CD14-positive monocyte (primary cell): ENCODE measurements at regions not wholly inside any gene's neighbourhood (a gene's known extent, or its start where the extent isn't known, plus 50 kb on each side); places are given as distances from the start of the nearest gene placed in this dataset.

ENCODE experiments used
- DNase-seq, 3 donors: peaks; one replicate each; pipeline ENCODE4 v3.0.0-alpha.2; 2011 to 2022
- H2AFZ ChIP-seq: 2 replicates; pipeline ENCODE4 v1.6.0; 2012; ENCODE audit warnings: mild to moderate bottlenecking, low read depth, low read length, inconsistent platforms; ENCODE audit not compliant: insufficient read depth, poor library complexity, severe bottlenecking
- H3K27ac ChIP-seq, 2 donors: 1 replicate in 1 of 2; 2 replicates in 1 of 2; pipeline ENCODE4 v1.5.1; 2012 to 2013; ENCODE audit warnings: low read length in 2 of 2, control low read depth in 1 of 2, inconsistent platforms in 1 of 2, low read depth in 1 of 2, mild to moderate bottlenecking in 1 of 2
- H3K27me3 ChIP-seq, 2 donors: one replicate each; pipeline versions ENCODE4 v1.6.0 to v1.6.1; 2011 to 2013; ENCODE audit warnings: low read length in 2 of 2; ENCODE audit not compliant: control insufficient read depth in 2 of 2, insufficient read depth in 2 of 2
- H3K36me3 ChIP-seq, 2 donors: replicated peaks in 1 of 2; 1 replicate in 1 of 2; 2 replicates in 1 of 2; pipeline versions ENCODE4 v1.5.1 to v1.6.1; 2012 to 2013; ENCODE audit warnings: low read length in 2 of 2, control low read depth in 1 of 2, inconsistent platforms in 1 of 2, mild to moderate bottlenecking in 1 of 2; ENCODE audit not compliant: insufficient read depth in 2 of 2, control insufficient read depth in 1 of 2
- H3K4me1 ChIP-seq, 2 donors: 1 replicate in 1 of 2; 2 replicates in 1 of 2; pipeline versions ENCODE4 v1.5.1 to v1.6.1; 2012 to 2013; ENCODE audit warnings: low read length in 2 of 2, control low read depth in 1 of 2, inconsistent platforms in 1 of 2, mild to moderate bottlenecking in 1 of 2, moderate library complexity in 1 of 2; ENCODE audit not compliant: insufficient read depth in 2 of 2, control insufficient read depth in 1 of 2
- H3K4me2 ChIP-seq: replicated peaks from 2 replicates; pipeline ENCODE3; 2012; ENCODE audit warnings: low read length, moderate library complexity, mild to moderate bottlenecking; ENCODE audit not compliant: poor library complexity, severe bottlenecking; ENCODE audit errors: extremely low read depth
- H3K4me3 ChIP-seq, 3 experiments: fragments of 200-600 bp in 1 of 3; sonication (generic) in 1 of 3; replicated peaks in 1 of 3; 1 replicate in 2 of 3; 2 replicates in 1 of 3; pipeline ENCODE4 v1.5.1; 2011 to 2013; ENCODE audit warnings: low read length in 3 of 3, mild to moderate bottlenecking in 3 of 3, control low read depth in 2 of 3, low read depth in 2 of 3, inconsistent platforms in 1 of 3, moderate library complexity in 1 of 3
- H3K79me2 ChIP-seq: 2 replicates; pipeline ENCODE4 v1.6.0; 2012; ENCODE audit warnings: mild to moderate bottlenecking, control low read depth, inconsistent platforms, low read length, moderate library complexity; ENCODE audit not compliant: insufficient read depth
- H3K9ac ChIP-seq: 2 replicates; pipeline ENCODE4 v1.6.0; 2017; ENCODE audit warnings: low read length, mild to moderate bottlenecking; ENCODE audit not compliant: insufficient read depth, poor library complexity, severe bottlenecking
- H3K9me3 ChIP-seq, 2 donors: replicated peaks in 1 of 2; 1 replicate in 1 of 2; 2 replicates in 1 of 2; pipeline versions ENCODE4 v1.5.1 to v1.6.1; 2012 to 2013; ENCODE audit warnings: low read length in 2 of 2, control low read depth in 1 of 2; ENCODE audit not compliant: control insufficient read depth in 1 of 2, insufficient read depth in 1 of 2
- H4K20me1 ChIP-seq: 2 replicates; pipeline ENCODE4 v1.6.0; 2012; ENCODE audit warnings: mild to moderate bottlenecking, low read length, control low read depth, moderate library complexity; ENCODE audit not compliant: insufficient read depth
- H3K27ac Mint-ChIP-seq, 7 donors: one replicate each; pipeline ENCODE4 v1.8.0; 2020; ENCODE audit warnings: mild to moderate bottlenecking in 7 of 7, mixed read lengths in 7 of 7, moderate library complexity in 6 of 7, inconsistent platforms in 2 of 7
- H3K27me3 Mint-ChIP-seq, 3 donors: one replicate each; pipeline ENCODE4 v1.8.0; 2021 to 2022; ENCODE audit warnings: low read depth in 3 of 3, mild to moderate bottlenecking in 3 of 3, mixed read lengths in 3 of 3, moderate library complexity in 3 of 3, inconsistent platforms in 1 of 3
- H3K36me3 Mint-ChIP-seq, 2 donors: one replicate each; pipeline ENCODE4 v1.8.0; 2020; ENCODE audit warnings: mixed read lengths in 2 of 2, inconsistent platforms in 1 of 2, mild to moderate bottlenecking in 1 of 2
- H3K4me1 Mint-ChIP-seq: one replicate; pipeline ENCODE4 v1.8.0; 2020; ENCODE audit warnings: mild to moderate bottlenecking, mixed read lengths
- H3K4me3 Mint-ChIP-seq, 2 donors: one replicate each; pipeline ENCODE4 v1.8.0; 2020; ENCODE audit warnings: mild to moderate bottlenecking in 2 of 2, mixed read lengths in 2 of 2, moderate library complexity in 1 of 2
- H3K9me3 Mint-ChIP-seq, 7 donors: one replicate each; pipeline ENCODE4 v1.8.0; 2020 to 2022; ENCODE audit warnings: mixed read lengths in 7 of 7, mild to moderate bottlenecking in 6 of 7, moderate library complexity in 6 of 7, inconsistent platforms in 2 of 7
- WGBS: methylation state at CpG from one replicate; pipeline ENCODE4 v1.1.5; 2013; ENCODE audit warnings: missing lambda C conversion rate; ENCODE audit not compliant: insufficient coverage; 5-methylcytosine and 5-hydroxymethylcytosine counted together
- intact Hi-C, 2 donors: fragments of 100-400 bp; cut with micrococcal nuclease; formaldehyde crosslinking; loops; one replicate each; pipeline versions ENCODE4 v1.15.0 to v1.15.1; 2023
- TF ChIP-seq, protein P1 (sequence below): fragments of 200-600 bp; IDR thresholded peaks from one replicate; pipeline ENCODE4 v1.8.0; 2022; ENCODE audit warnings: antibody characterized with exemption, mild to moderate bottlenecking

DNA sequence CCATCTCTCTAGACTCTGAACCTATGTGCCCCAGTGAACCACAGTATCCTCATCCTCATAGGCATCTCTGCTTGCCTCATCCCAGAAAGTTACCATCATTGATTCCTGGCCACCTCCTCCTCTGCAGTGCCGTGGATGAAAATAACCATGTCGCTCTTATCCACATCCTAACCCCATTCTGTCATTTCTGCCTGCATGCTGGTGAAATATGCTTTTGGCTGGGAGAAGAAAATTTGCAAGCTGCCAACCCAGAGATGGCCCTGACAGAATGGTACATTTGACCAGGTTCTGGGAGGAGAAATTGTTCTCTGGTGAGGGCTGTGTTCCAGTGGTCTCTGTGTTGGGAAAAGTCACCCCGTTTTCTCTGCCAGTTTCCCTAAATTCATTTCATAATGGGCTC is 149.7 kb downstream of the NMUR2 start:
- Histone ChIP-seq H3K4me1 (no peaks in the 10 kb centered on the region), H3K9me3 (no peaks in the 10 kb centered on the region), H2AFZ (no peak overlapping the region), H3K9ac (no peak overlapping the region), H3K79me2 (no peaks in the 10 kb centered on the region), H4K20me1 (no peaks in the 10 kb centered on the region), H3K27me3 (no peaks in the 10 kb centered on the region), H3K4me2 (no peak overlapping the region), H3K36me3 (no peaks in the 10 kb centered on the region), H3K4me3 (no peak overlapping the region), H3K27ac (no peak overlapping the region)
- DNase-seq, result no peak
- intact Hi-C loops, result no loop called here
- TF ChIP-seq, protein P1, sequence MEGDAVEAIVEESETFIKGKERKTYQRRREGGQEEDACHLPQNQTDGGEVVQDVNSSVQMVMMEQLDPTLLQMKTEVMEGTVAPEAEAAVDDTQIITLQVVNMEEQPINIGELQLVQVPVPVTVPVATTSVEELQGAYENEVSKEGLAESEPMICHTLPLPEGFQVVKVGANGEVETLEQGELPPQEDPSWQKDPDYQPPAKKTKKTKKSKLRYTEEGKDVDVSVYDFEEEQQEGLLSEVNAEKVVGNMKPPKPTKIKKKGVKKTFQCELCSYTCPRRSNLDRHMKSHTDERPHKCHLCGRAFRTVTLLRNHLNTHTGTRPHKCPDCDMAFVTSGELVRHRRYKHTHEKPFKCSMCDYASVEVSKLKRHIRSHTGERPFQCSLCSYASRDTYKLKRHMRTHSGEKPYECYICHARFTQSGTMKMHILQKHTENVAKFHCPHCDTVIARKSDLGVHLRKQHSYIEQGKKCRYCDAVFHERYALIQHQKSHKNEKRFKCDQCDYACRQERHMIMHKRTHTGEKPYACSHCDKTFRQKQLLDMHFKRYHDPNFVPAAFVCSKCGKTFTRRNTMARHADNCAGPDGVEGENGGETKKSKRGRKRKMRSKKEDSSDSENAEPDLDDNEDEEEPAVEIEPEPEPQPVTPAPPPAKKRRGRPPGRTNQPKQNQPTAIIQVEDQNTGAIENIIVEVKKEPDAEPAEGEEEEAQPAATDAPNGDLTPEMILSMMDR, result no peak
- H3K27ac Mint-ChIP-seq, result peak overlapping the region in 1 of 7 donors; percentile 42
- no peak overlapping the region for H3K4me3 Mint-ChIP-seq
- peaks cover 0 to 11% (median 2%) of the 10 kb centered on the region in 7 donors for H3K9me3 Mint-ChIP-seq
- H3K36me3 Mint-ChIP-seq, result no peaks in the 10 kb centered on the region
- peaks cover 3% of the 10 kb centered on the region in 3 donors for H3K27me3 Mint-ChIP-seq
- no peaks in the 10 kb centered on the region for H3K4me1 Mint-ChIP-seq
- WGBS, result no CpG with 5 or more reads among the region's 3 CpGs

DNA sequence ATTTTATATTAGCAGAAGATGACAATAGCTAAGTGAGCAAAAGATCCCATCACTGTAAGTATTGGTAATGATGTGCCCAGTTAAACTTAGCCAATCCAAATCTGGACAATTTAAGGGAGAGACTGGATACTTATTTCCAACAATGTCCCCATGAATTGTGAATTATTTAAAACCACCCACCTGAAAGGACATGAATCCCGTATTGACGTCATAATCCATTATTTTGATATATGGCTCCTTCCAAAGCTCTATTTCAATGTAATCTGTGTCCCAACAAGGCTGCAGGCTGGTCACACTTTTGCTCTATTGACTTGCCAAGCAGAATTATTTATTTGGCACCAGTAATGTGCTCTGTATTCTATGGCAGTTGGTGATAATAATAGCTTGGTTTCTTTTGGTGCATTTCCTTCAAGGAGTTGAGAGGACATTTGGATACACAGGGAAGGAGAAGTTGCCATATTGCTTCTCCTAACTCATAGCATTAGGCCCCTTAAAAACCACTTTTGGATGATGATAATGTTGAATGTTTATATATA is 157.2 kb downstream of the NMUR2 start:
- Histone ChIP-seq H4K20me1 (no peaks in the 10 kb centered on the region), H2AFZ (no peak overlapping the region), H3K4me2 (no peak overlapping the region), H3K36me3 (no peaks in the 10 kb centered on the region), H3K9ac (no peak overlapping the region), H3K9me3 (no peaks in the 10 kb centered on the region), H3K4me3 (no peak overlapping the region), H3K27me3 (no peaks in the 10 kb centered on the region), H3K4me1 (no peaks in the 10 kb centered on the region), H3K27ac (no peak overlapping the region), H3K79me2 (no peaks in the 10 kb centered on the region)
- H3K36me3 Mint-ChIP-seq, result no peaks in the 10 kb centered on the region
- intact Hi-C loops, result no loop called here
- no peak overlapping the region for H3K27ac Mint-ChIP-seq
- H3K4me1 Mint-ChIP-seq, result no peaks in the 10 kb centered on the region
- WGBS, result no CpG with 5 or more reads among the region's 2 CpGs
- peaks cover 0 to 4% (median 1%) of the 10 kb centered on the region in 7 donors for H3K9me3 Mint-ChIP-seq
- TF ChIP-seq, protein P1, result no peak
- H3K4me3 Mint-ChIP-seq, result no peak overlapping the region
- peaks cover 0 to 1% (median 0%) of the 10 kb centered on the region in 3 donors for H3K27me3 Mint-ChIP-seq
- no peak for DNase-seq
